Pancreas (tissue), 10 donors: ENCODE measurements at regions not wholly inside any gene's neighbourhood (a gene's known extent, or its start where the extent isn't known, plus 50 kb on each side); places are given as distances from the start of the nearest gene placed in this dataset.
"Not testable (repeated sequence)": the region's sequence is repeated elsewhere in the genome, so short reads cannot be mapped to it uniquely, and the experiment has no call there.

ENCODE experiments used
- ATAC-seq, 4 donors: fragments of 200-7000 bp; cut with Tn5 transposase; one replicate each; pipeline versions ENCODE4 v1.8.0 to v1.9.1; 2020; ENCODE audit warnings: mild to moderate bottlenecking in 4 of 4, moderate library complexity in 4 of 4
- DNase-seq, 6 donors: peaks; one replicate each; pipeline ENCODE4 v3.0.0-alpha.2; 2020
- FAIRE-seq: peaks from 2 replicates; lab custom pipeline; 2012; peaks lifted over from hg19 to GRCh38; lab: Jason Lieb, UNC
- H3K27ac ChIP-seq, 4 donors: fragments of 200-600 bp; sonication (generic); 1 replicate in 3 of 4; 2 replicates in 1 of 4; pipeline versions ENCODE4 v1.5.0 to v1.8.0; 2020
- H3K27me3 ChIP-seq, 4 donors: fragments of 200-600 bp; one replicate each; pipeline ENCODE4 v1.8.0; 2021
- H3K36me3 ChIP-seq, 3 donors: fragments of 200-600 bp; sonication (generic) in 1 of 3; one replicate each; pipeline versions ENCODE4 v1.5.0 to v1.8.0; 2020 to 2021
- H3K4me1 ChIP-seq, 3 donors: fragments of 200-600 bp; one replicate each; pipeline ENCODE4 v1.8.0; 2021
- H3K4me3 ChIP-seq, 4 donors: fragments of 200-600 bp; sonication (generic) in 2 of 4; one replicate each; pipeline versions ENCODE4 v1.5.0 to v1.8.0; 2020 to 2021
- H3K9me3 ChIP-seq, 4 donors: fragments of 200-600 bp; one replicate each; pipeline ENCODE4 v1.8.0; 2021
- WGBS, 2 donors: extraction: QIAGEN DNeasy Blood & Tissue Kit; methylation state at CpG; one replicate each; pipeline ENCODE4 v1.1.7; 2013; 5-methylcytosine and 5-hydroxymethylcytosine counted together
- intact Hi-C, 3 donors: fragments of 100-400 bp; cut with DNase I; formaldehyde crosslinking; loops; one replicate each; pipeline versions ENCODE4 v1.11.1 to v1.14.2; 2022
- TF ChIP-seq, protein P1 (sequence below), 4 donors: fragments of 200-600 bp; sonication (generic) in 3 of 4; IDR thresholded peaks; one replicate each; pipeline versions ENCODE4 v1.5.0 to v1.8.0; 2021; ENCODE audit warnings: antibody characterized with exemption in 4 of 4
- donor health status: healthy with polysubstance abuse.
- donor health status: DM: no; HTN: no; CAD: no; lungs with moderate emphysema.
- donor health status: DM: no; HTN: no; CAD: no.
- donor health status: control.
- donor health status: control.
- donor health status: Bipolar disorder and iron deficiency.
- donor health status: DM: yes; HTN: yes; CAD: no.
- donor health status: DM: no; HTN: no; CAD: no.
- donor health status: DM: no; HTN: no; CAD: no.
- donor health status: DM: yes; HTN: yes; CAD: no.

DNA sequence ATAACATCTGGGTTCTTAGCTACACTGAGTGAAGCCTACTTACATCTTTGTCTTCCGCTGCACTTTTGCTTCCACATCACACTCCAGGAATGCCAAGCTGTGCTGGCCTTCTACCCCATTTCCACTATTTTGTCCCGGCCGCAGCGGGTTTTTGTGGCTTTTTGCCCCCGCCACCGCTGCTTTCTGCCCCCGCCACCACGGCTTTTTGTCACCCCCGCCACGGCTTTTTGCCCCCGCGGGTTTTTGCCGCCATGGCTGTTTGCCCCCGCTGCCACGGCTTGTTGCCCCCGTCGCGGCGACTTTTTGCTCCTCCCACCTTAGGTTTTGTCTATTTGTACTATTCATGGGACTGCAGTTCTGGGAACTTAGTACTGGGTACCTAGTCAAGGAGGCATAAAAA lies 875.4 kb downstream of the ZNF37A start:
- H3K27me3 ChIP-seq, ATAC-seq, H3K27ac ChIP-seq, H3K4me1 ChIP-seq, intact Hi-C loops, DNase-seq, H3K9me3 ChIP-seq, H3K4me3 ChIP-seq, H3K36me3 ChIP-seq, FAIRE-seq: not testable (repeated sequence)
- WGBS, 2 donors, result 67 to 70% methylated on average over 19 of the region's 19 CpGs

DNA sequence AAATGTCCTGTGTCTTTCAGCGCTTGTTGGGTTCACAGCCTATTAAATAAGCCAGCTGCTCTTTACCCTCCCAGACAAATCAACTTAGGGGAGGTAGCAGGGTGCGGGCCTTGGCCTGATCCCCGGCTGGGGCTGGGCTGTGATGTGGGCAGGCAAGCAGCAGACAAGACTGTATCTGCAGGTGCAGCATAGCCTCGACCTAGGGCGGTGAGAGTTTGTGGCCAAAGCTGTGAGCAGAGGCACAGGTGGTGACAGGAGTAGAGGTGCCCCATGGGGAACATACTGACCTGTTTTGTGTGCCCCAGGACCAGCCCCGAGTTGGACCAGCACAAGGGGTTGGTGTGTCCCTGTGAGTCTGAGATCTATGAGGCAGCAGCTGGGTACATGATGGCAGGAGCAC lies 885.4 kb downstream of the ZNF37A start:
- H3K36me3 ChIP-seq, result no peaks in the 10 kb centered on the region
- DNase-seq (peak in 1 of 6 donors; percentile 34), FAIRE-seq (no peak), ATAC-seq (no peak)
- no peak overlapping the region for H3K27ac ChIP-seq
- H3K4me1 ChIP-seq, result no peaks in the 10 kb centered on the region
- no peaks in the 10 kb centered on the region for H3K27me3 ChIP-seq
- TF ChIP-seq, protein P1, sequence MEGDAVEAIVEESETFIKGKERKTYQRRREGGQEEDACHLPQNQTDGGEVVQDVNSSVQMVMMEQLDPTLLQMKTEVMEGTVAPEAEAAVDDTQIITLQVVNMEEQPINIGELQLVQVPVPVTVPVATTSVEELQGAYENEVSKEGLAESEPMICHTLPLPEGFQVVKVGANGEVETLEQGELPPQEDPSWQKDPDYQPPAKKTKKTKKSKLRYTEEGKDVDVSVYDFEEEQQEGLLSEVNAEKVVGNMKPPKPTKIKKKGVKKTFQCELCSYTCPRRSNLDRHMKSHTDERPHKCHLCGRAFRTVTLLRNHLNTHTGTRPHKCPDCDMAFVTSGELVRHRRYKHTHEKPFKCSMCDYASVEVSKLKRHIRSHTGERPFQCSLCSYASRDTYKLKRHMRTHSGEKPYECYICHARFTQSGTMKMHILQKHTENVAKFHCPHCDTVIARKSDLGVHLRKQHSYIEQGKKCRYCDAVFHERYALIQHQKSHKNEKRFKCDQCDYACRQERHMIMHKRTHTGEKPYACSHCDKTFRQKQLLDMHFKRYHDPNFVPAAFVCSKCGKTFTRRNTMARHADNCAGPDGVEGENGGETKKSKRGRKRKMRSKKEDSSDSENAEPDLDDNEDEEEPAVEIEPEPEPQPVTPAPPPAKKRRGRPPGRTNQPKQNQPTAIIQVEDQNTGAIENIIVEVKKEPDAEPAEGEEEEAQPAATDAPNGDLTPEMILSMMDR (IDR thresholded peaks at IDR 0.05), result no peak
- H3K4me3 ChIP-seq, result no peak overlapping the region
- no peaks in the 10 kb centered on the region for H3K9me3 ChIP-seq
- 48 to 57% methylated on average over 6 of the region's 6 CpGs for WGBS, 2 donors
- intact Hi-C loops, result no loop called here
